ENCODE measurements at regions not wholly inside any gene's neighbourhood (a gene's known extent, or its start where the extent isn't known, plus 50 kb on each side); places are given as distances from the start of the nearest gene placed in this dataset.
A peak's percentile ranks its signal among the peaks of the same experiment; 100 is the strongest.

DNA sequence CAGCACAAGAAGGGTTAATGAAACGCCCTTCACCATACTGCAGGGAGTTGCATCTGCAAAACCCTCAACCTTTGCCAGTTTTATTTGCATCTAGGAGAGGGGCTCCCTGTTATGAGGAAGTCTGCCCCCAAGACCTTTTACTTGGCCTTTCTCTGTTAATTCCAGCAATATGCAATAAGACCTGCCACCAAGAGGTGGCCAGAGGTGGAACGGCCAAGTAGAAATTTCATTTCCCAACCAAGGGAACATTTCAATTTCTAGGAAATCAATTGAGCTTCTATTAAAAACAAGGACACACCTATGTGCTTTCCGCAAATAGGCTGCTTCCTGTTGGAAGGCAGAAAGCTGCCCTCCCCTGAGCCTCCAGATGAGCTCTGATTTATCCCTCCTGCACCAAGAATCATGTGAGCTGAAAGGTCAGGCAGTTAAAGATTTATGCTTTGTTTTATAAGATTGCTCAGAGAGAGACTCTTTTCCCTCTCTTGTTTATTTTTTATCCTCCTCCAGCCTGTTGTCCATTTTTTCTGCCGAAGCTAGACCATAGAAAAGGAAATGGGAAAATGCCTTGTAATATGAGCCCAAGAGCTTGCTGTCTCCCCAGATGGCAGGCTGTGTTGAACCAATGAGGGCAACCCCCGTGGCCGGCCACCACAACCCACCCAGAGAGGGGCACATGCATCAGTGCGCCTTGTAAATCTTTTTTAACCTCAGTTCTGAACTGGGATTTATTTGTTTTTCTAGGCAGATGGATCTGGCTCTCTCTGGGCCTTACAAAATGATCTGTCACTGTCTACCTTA is 572.8 kb downstream of the TLE1 start:
- intact Hi-C loops (cut with DNase I), result no loop called here
- no peak for DNase-seq (ENCODE audit: extremely low spot score in 2 of 2)
- peaks cover 8% of the 10 kb centered on the region for H3K4me1 ChIP-seq

DNA sequence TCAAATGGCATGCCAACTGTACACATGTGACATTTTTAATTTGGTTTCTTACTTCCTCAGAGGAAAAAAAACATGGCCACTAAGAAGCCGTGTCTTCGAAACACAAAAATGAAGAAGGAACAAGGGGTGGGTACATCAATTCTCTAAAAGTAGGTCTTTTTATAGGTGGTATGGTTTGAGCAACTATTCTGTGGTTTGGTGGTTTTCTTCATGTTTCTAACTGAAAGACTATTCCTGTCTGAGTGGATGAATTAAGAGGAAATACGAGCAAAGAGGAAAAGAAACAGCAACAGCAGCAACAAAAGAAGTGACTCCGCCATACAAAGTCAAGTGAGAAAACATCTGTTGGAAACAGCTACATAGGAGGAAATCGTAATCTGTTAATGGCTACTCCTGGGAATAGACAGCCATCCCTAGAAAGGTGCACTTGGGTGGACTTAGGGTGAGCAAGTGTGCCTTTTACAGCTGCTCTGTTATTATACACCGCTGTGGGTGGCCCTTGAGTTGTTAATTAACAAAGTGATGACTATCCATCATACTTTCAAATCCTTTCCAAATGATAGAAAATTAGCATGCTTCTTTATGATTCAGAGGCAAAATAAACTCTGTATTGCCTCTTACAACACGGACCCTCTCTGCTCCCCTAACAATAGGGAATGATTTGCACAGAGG is 575.8 kb downstream of the TLE1 start:
- peaks cover 8% of the 10 kb centered on the region for H3K4me1 ChIP-seq
- no peaks in the 10 kb centered on the region for H3K9me3 ChIP-seq
- no peak overlapping the region for H3K27ac ChIP-seq
- H3K4me3 ChIP-seq, result no peak overlapping the region
- DNase-seq (ENCODE audit: extremely low spot score in 2 of 2), result no peak
- TF ChIP-seq POLR2AphosphoS5 (IDR thresholded peaks at IDR 0.05; ENCODE audit: insufficient read depth in 1 of 2, low read depth in 1 of 2), result no peak
- no peak for TF ChIP-seq POLR2A (IDR thresholded peaks at IDR 0.05)
- TF ChIP-seq, protein P1, sequence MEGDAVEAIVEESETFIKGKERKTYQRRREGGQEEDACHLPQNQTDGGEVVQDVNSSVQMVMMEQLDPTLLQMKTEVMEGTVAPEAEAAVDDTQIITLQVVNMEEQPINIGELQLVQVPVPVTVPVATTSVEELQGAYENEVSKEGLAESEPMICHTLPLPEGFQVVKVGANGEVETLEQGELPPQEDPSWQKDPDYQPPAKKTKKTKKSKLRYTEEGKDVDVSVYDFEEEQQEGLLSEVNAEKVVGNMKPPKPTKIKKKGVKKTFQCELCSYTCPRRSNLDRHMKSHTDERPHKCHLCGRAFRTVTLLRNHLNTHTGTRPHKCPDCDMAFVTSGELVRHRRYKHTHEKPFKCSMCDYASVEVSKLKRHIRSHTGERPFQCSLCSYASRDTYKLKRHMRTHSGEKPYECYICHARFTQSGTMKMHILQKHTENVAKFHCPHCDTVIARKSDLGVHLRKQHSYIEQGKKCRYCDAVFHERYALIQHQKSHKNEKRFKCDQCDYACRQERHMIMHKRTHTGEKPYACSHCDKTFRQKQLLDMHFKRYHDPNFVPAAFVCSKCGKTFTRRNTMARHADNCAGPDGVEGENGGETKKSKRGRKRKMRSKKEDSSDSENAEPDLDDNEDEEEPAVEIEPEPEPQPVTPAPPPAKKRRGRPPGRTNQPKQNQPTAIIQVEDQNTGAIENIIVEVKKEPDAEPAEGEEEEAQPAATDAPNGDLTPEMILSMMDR (IDR thresholded peaks at IDR 0.05), result no peak
- H3K27me3 ChIP-seq, result no peaks in the 10 kb centered on the region
- no peaks in the 10 kb centered on the region for H3K36me3 ChIP-seq
- intact Hi-C loops (cut with DNase I), result no loop called here

More for the DNA sequence above, 572.8 kb downstream of the TLE1 start:
- Histone ChIP-seq H3K9me3 (no peaks in the 10 kb centered on the region), H3K27ac (peak overlapping the region; percentile 41), H3K36me3 (no peaks in the 10 kb centered on the region), H3K4me3 (no peak overlapping the region), H3K27me3 (no peaks in the 10 kb centered on the region)
- TF ChIP-seq POLR2AphosphoS5 (IDR thresholded peaks at IDR 0.05; ENCODE audit: insufficient read depth in 1 of 2, low read depth in 1 of 2) (peak; percentile 41 to 53), POLR2A (IDR thresholded peaks at IDR 0.05) (no peak)
- TF ChIP-seq, protein P1 (IDR thresholded peaks at IDR 0.05), result no peak

DNA sequence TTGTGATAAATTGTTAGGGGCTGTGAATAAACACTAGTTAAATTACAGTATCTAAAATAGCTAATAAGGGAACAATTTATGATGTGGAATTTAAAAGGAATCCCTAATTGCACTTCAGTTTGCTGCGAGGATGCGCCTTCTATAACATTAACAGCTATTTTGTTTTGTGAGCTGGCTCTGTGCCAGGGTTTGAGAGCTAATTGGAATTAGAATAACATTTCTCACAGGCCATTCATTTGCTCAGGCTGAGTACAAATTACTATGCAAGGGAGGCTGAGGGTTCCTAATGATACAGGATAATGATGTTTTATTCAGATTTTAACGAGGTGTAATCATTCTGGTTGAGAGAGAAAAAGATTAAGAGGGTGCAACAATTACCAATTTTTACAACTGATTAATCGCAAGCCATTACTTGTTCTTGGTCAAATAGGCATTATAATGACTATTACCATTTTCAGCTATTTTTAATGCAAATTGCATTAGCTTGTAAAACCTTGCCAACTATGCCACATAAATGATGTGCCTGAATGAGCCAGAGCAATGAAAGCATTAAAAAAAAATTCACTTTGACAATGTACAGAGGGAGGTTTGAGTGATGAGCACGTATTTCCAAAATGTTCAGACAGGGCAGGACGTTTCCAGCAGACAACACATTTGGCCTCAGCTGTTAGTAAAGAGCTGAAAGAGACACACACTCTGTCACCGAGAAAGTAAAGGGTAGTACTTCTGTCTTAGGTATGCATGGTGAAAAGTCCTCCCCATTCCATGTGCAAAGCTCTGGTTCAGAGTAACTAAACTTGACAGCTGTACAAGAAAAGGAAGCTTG is 576.5 kb downstream of the TLE1 start:
- TF ChIP-seq POLR2A (IDR thresholded peaks at IDR 0.05) (no peak), POLR2AphosphoS5 (IDR thresholded peaks at IDR 0.05; ENCODE audit: insufficient read depth in 1 of 2, low read depth in 1 of 2) (no peak)
- TF ChIP-seq, protein P1 (IDR thresholded peaks at IDR 0.05), result no peak
- Histone ChIP-seq H3K9me3 (no peaks in the 10 kb centered on the region), H3K27ac (no peak overlapping the region), H3K4me3 (no peak overlapping the region), H3K36me3 (no peaks in the 10 kb centered on the region), H3K27me3 (no peaks in the 10 kb centered on the region), H3K4me1 (peaks cover 8% of the 10 kb centered on the region)
- no peak for DNase-seq (ENCODE audit: extremely low spot score in 2 of 2)
- intact Hi-C loops (cut with DNase I), result no loop called here

DNA sequence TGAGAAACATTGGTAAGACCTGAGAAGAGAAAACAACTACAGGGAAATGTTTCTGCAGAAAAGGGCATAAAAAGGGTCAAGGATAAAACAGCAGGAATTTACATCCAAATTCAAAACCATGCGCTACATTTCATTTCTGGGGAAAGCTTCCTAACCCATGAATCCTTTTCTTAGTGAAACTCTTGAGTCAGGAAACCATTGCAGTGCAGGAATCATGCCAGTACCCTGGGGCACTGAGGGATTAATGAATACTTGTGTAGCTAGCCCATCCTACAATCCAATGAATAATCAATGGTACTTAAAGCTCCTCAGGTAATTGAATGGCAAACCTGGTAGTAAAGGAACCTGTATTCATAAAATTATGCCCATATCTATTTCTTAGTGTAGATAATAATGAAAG is 580.5 kb downstream of the TLE1 start:
- H3K4me3 ChIP-seq, result no peak overlapping the region
- no peak for TF ChIP-seq POLR2A (IDR thresholded peaks at IDR 0.05)
- TF ChIP-seq POLR2AphosphoS5 (IDR thresholded peaks at IDR 0.05; ENCODE audit: insufficient read depth in 1 of 2, low read depth in 1 of 2), result no peak
- TF ChIP-seq, protein P1 (IDR thresholded peaks at IDR 0.05), result no peak
- H3K9me3 ChIP-seq, result no peaks in the 10 kb centered on the region
- H3K4me1 ChIP-seq, result no peaks in the 10 kb centered on the region
- intact Hi-C loops (cut with DNase I), result no loop called here
- no peaks in the 10 kb centered on the region for H3K36me3 ChIP-seq
- no peak for DNase-seq (ENCODE audit: extremely low spot score in 2 of 2)
- no peak overlapping the region for H3K27ac ChIP-seq
- no peaks in the 10 kb centered on the region for H3K27me3 ChIP-seq

All from vagina (tissue), 2 donors.